ENCODE measurements at regions not wholly inside any gene's neighbourhood (a gene's known extent, or its start where the extent isn't known, plus 50 kb on each side); places are given as distances from the start of the nearest gene placed in this dataset.

GRCh38 chr10:109191341-109191740, 732.0 kb downstream of the XPNPEP1 start:
- ATAC-seq = no peak

- no peak for ATAC-seq
These were observed 735.6 kb downstream of the XPNPEP1 start for GRCh38 chr10:109187677-109188076.

- ATAC-seq = no peak
These were observed 739.9 kb downstream of the XPNPEP1 start for GRCh38 chr10:109183366-109183765.

- ATAC-seq = no peak
These were observed 744.7 kb downstream of the XPNPEP1 start for GRCh38 chr10:109178591-109178990.

- no peak for ATAC-seq
These were observed 748.8 kb downstream of the XPNPEP1 start for GRCh38 chr10:109174526-109174925.

GRCh38 chr10:109173937-109174336, 749.4 kb downstream of the XPNPEP1 start:
- no peak for ATAC-seq

- no peak for ATAC-seq
These were observed 750.2 kb downstream of the XPNPEP1 start for GRCh38 chr10:109173121-109173520.

- no peak for ATAC-seq
These were observed 756.4 kb downstream of the XPNPEP1 start for GRCh38 chr10:109166935-109167334.

- ATAC-seq = no peak
These were observed 764.0 kb downstream of the XPNPEP1 start for GRCh38 chr10:109159351-109159750.

- no peak for ATAC-seq
These were observed 766.9 kb downstream of the XPNPEP1 start for GRCh38 chr10:109156396-109156795.

GRCh38 chr10:109149666-109150350, 773.5 kb downstream of the XPNPEP1 start:
- no peak for ATAC-seq

GRCh38 chr10:109127363-109127762, 795.9 kb downstream of the XPNPEP1 start:
- ATAC-seq = no peak

GRCh38 chr10:109126541-109126940, 796.8 kb downstream of the XPNPEP1 start:
- ATAC-seq = no peak

- ATAC-seq = no peak
These were observed 797.3 kb downstream of the XPNPEP1 start for GRCh38 chr10:109126016-109126415.

GRCh38 chr10:109115179-109115578, 808.1 kb downstream of the XPNPEP1 start:
- no peak for ATAC-seq

GRCh38 chr10:109114579-109114978, 808.7 kb downstream of the XPNPEP1 start:
- no peak for ATAC-seq

GRCh38 chr10:109106604-109107003, 816.7 kb downstream of the XPNPEP1 start:
- ATAC-seq = no peak

GRCh38 chr10:109105725-109106124, 817.6 kb downstream of the XPNPEP1 start:
- ATAC-seq = no peak

GRCh38 chr10:109104806-109105205, 818.5 kb downstream of the XPNPEP1 start:
- ATAC-seq = no peak

GRCh38 chr10:109103278-109103677, 820.0 kb downstream of the XPNPEP1 start:
- no peak for ATAC-seq

- no peak for ATAC-seq
These were observed 833.5 kb downstream of the XPNPEP1 start for GRCh38 chr10:109089779-109090178.

GRCh38 chr10:109071539-109071938, 851.8 kb downstream of the XPNPEP1 start:
- ATAC-seq = no peak

GRCh38 chr10:109070492-109070891, 852.8 kb downstream of the XPNPEP1 start:
- ATAC-seq = no peak

- ATAC-seq = no peak
These were observed 856.3 kb downstream of the XPNPEP1 start for GRCh38 chr10:109067031-109067430.

- ATAC-seq = no peak
These were observed 857.5 kb downstream of the XPNPEP1 start for GRCh38 chr10:109065821-109066220.
